ENCODE measurements at regions not wholly inside any gene's neighbourhood (a gene's known extent, or its start where the extent isn't known, plus 50 kb on each side); places are given as distances from the start of the nearest gene placed in this dataset.

- TF ChIP-seq POLR2A (IDR thresholded peaks at IDR 0.05) (no peak), EP300 (IDR thresholded peaks at IDR 0.05) (no peak), POLR2AphosphoS5 (IDR thresholded peaks at IDR 0.05) (no peak), CTCF (IDR thresholded peaks at IDR 0.05) (no peak)
- no peaks in the 10 kb centered on the region for H3K4me1 ChIP-seq
- H3K27ac ChIP-seq, result no peak overlapping the region
- H3K9me3 ChIP-seq, result no peaks in the 10 kb centered on the region
- no peak overlapping the region for H3K4me3 ChIP-seq
- H3K27me3 ChIP-seq, result no peaks in the 10 kb centered on the region
- intact Hi-C loops (cut with DNase I; ENCODE audit: low total_unique reads), result no loop called here
- WGBS, 5 donors, result 63 to 86% (median 75%) methylated on average over 1 of the region's 1 CpG
- no peak for DNase-seq
- no peaks in the 10 kb centered on the region for H3K36me3 ChIP-seq
Measured at GRCh38 chr3:162385387-162385786, 888.8 kb downstream of the OTOL1 start.

DNA sequence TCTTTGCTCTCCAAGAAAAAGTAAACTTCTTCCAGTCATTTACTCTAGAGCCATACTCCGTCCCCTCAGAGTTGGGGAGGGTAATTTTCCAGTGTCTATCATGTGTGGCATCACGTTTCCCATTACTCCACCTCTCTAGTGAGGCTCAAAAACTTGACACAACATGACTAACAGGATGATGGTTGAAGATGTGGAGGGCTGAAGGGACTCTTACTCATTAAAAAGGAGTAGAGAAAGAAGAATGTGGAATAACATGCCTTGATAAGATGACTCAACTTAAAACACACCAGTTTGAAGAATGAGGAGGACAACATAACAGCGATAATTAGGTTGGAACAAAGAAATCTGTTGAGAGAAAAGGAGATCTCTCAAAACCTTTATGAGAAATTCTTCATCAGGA lies 894.3 kb downstream of the OTOL1 start:
- no peak for DNase-seq
- H3K27me3 ChIP-seq, result no peaks in the 10 kb centered on the region
- intact Hi-C loops (cut with DNase I; ENCODE audit: low total_unique reads), result no loop called here
- peaks cover 0 to 5% (median 0%) of the 10 kb centered on the region in 4 donors for H3K9me3 ChIP-seq
- H3K27ac ChIP-seq, result no peak overlapping the region
- TF ChIP-seq POLR2A (IDR thresholded peaks at IDR 0.05), result no peak
- no peak for TF ChIP-seq EP300 (IDR thresholded peaks at IDR 0.05)
- no peak for TF ChIP-seq POLR2AphosphoS5 (IDR thresholded peaks at IDR 0.05)
- no peak for TF ChIP-seq CTCF (IDR thresholded peaks at IDR 0.05)
- no peaks in the 10 kb centered on the region for H3K36me3 ChIP-seq
- no peaks in the 10 kb centered on the region for H3K4me1 ChIP-seq
- H3K4me3 ChIP-seq, result no peak overlapping the region
- WGBS, 5 donors, result 60 to 74% (median 67%) methylated on average over 3 of the region's 3 CpGs

- no peaks in the 10 kb centered on the region for H3K36me3 ChIP-seq
- no peak overlapping the region for H3K4me3 ChIP-seq
- peaks cover 0 to 5% (median 0%) of the 10 kb centered on the region in 4 donors for H3K9me3 ChIP-seq
- no peak overlapping the region for H3K27ac ChIP-seq
- intact Hi-C loops (cut with DNase I; ENCODE audit: low total_unique reads), result no loop called here
- H3K4me1 ChIP-seq, result no peaks in the 10 kb centered on the region
- no peaks in the 10 kb centered on the region for H3K27me3 ChIP-seq
- 60 to 78% (median 61%) methylated on average over 2 of the region's 2 CpGs for WGBS, 5 donors
- DNase-seq, result no peak
- TF ChIP-seq POLR2AphosphoS5 (IDR thresholded peaks at IDR 0.05) (no peak), CTCF (IDR thresholded peaks at IDR 0.05) (no peak), EP300 (IDR thresholded peaks at IDR 0.05) (no peak), POLR2A (IDR thresholded peaks at IDR 0.05) (no peak)
Measured at GRCh38 chr3:162391301-162391700, 894.7 kb downstream of the OTOL1 start.

GRCh38 chr3:162395496-162395895 lies 898.9 kb downstream of the OTOL1 start:
- 75 to 87% (median 79%) methylated on average over 3 of the region's 3 CpGs for WGBS, 5 donors

More at GRCh38 chr3:162395496-162395895, 898.9 kb downstream of the OTOL1 start:
- no peaks in the 10 kb centered on the region for H3K27me3 ChIP-seq
- TF ChIP-seq EP300 (IDR thresholded peaks at IDR 0.05) (no peak), POLR2AphosphoS5 (IDR thresholded peaks at IDR 0.05) (no peak), POLR2A (IDR thresholded peaks at IDR 0.05) (no peak), CTCF (IDR thresholded peaks at IDR 0.05) (no peak)
- intact Hi-C loops (cut with DNase I; ENCODE audit: low total_unique reads), result no loop called here
- peaks cover 0 to 10% (median 0%) of the 10 kb centered on the region in 4 donors for H3K9me3 ChIP-seq
- H3K4me3 ChIP-seq, result no peak overlapping the region
- H3K27ac ChIP-seq, result no peak overlapping the region
- no peak for DNase-seq
- H3K4me1 ChIP-seq, result no peaks in the 10 kb centered on the region
- no peaks in the 10 kb centered on the region for H3K36me3 ChIP-seq
